DND-41 (cell line): ENCODE measurements at regions not wholly inside any gene's neighbourhood (a gene's known extent, or its start where the extent isn't known, plus 50 kb on each side); places are given as distances from the start of the nearest gene placed in this dataset.
"Not testable (repeated sequence)": the region's sequence is repeated elsewhere in the genome, so short reads cannot be mapped to it uniquely, and the experiment has no call there.

Source experiments
- ATAC-seq: fragments of 200-7000 bp; cut with Tn5 transposase; 3 replicates; pipeline ENCODE4 v1.9.1; 2021; ENCODE audit warnings: low read depth; ENCODE audit not compliant: insufficient read depth
- DNase-seq: peaks from one replicate; pipeline ENCODE4 v3.0.0-alpha.2; 2020
- H2AFZ ChIP-seq: 2 replicates; pipeline ENCODE4 v1.6.0; 2012; ENCODE audit warnings: low read depth, low read length
- H3K27ac ChIP-seq: 2 replicates; pipeline ENCODE4 v1.5.1; 2012; ENCODE audit warnings: low read length, inconsistent platforms
- H3K27me3 ChIP-seq: fragments of 200-600 bp; sonication (generic); 2 replicates; pipeline ENCODE4 v1.6.0; 2012; ENCODE audit warnings: low read length, mild to moderate bottlenecking, inconsistent platforms; ENCODE audit not compliant: insufficient read depth, poor library complexity
- H3K36me3 ChIP-seq: 2 replicates; pipeline ENCODE4 v1.5.1; 2012; ENCODE audit warnings: low read length, inconsistent platforms; ENCODE audit not compliant: insufficient read depth
- H3K4me1 ChIP-seq: 2 replicates; pipeline ENCODE4 v1.5.1; 2012; ENCODE audit warnings: mild to moderate bottlenecking, low read length; ENCODE audit not compliant: insufficient read depth
- H3K4me2 ChIP-seq: 2 replicates; pipeline ENCODE4 v1.6.0; 2012; ENCODE audit warnings: mild to moderate bottlenecking, moderate library complexity, low read length, inconsistent platforms; ENCODE audit not compliant: insufficient read depth
- H3K4me3 ChIP-seq, 2 experiments: fragments of 200-600 bp in 1 of 2; shearing (Covaris generic) in 1 of 2; 2 replicates each; pipeline ENCODE4 v1.5.1; 2012 to 2016; ENCODE audit warnings: inconsistent platforms in 2 of 2, low read length in 2 of 2, mild to moderate bottlenecking in 2 of 2, low read depth in 1 of 2, moderate library complexity in 1 of 2
- H3K79me2 ChIP-seq: 2 replicates; pipeline ENCODE4 v1.6.0; 2012; ENCODE audit warnings: low read length, inconsistent platforms; ENCODE audit not compliant: insufficient read depth
- H3K9ac ChIP-seq: 2 replicates; pipeline ENCODE4 v1.6.0; 2012; ENCODE audit warnings: low read depth, mild to moderate bottlenecking, inconsistent platforms, low read length, moderate library complexity
- H3K9me3 ChIP-seq: 2 replicates; pipeline ENCODE4 v1.5.1; 2012; ENCODE audit warnings: low read length, moderate library complexity, mild to moderate bottlenecking, inconsistent platforms; ENCODE audit not compliant: insufficient read depth, severe bottlenecking
- H4K20me1 ChIP-seq: 2 replicates; pipeline ENCODE4 v1.6.0; 2012; ENCODE audit warnings: low read length; ENCODE audit not compliant: insufficient read depth
- CTCF ChIP-seq: IDR thresholded peaks from 2 replicates; pipeline ENCODE4 v1.5.1; 2012; ENCODE audit warnings: borderline replicate concordance, low read length, moderate library complexity, mild to moderate bottlenecking; ENCODE audit not compliant: poor library complexity, severe bottlenecking; ENCODE audit errors: extremely low read depth
- EZH2 ChIP-seq: IDR thresholded peaks from 3 replicates; pipeline ENCODE4 v1.6.1; 2012; ENCODE audit warnings: borderline replicate concordance, low read depth, mild to moderate bottlenecking, moderate library complexity, low read length, inconsistent platforms; ENCODE audit not compliant: severe bottlenecking

DNA sequence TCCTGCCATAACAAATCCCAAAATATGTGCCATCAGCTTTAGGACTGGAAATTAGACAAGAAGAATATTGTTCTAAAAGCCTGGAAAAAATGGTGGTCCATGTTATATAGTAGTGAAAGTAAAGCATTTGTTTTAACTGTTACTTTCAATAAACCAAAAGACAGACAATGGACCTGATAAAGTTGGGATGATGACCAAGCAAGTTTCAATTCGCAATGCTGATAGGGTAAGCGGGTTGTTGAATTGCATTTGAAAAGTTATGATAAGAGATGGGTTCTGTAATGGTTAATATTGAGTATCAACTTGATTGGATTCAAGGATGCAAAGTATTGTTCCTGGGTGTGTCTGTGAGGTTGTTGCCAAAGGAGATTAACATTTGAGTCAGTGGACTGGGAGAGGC is 131.9 kb upstream of the ZC3H12C start:
- H3K27me3 ChIP-seq, result no peaks in the 10 kb centered on the region
- no peaks in the 10 kb centered on the region for H3K36me3 ChIP-seq
- no peaks in the 10 kb centered on the region for H4K20me1 ChIP-seq
- TF ChIP-seq EZH2 (no peak), CTCF (no peak)
- no peaks in the 10 kb centered on the region for H3K9me3 ChIP-seq
- DNase-seq (no peak), ATAC-seq (no peak)
- no peaks in the 10 kb centered on the region for H3K79me2 ChIP-seq
- H3K4me3 ChIP-seq, result no peak overlapping the region
- no peak overlapping the region for H3K9ac ChIP-seq
- no peaks in the 10 kb centered on the region for H3K4me1 ChIP-seq
- H3K4me2 ChIP-seq, result no peak overlapping the region
- H2AFZ ChIP-seq, result no peak overlapping the region
- H3K27ac ChIP-seq, result no peak overlapping the region

DNA sequence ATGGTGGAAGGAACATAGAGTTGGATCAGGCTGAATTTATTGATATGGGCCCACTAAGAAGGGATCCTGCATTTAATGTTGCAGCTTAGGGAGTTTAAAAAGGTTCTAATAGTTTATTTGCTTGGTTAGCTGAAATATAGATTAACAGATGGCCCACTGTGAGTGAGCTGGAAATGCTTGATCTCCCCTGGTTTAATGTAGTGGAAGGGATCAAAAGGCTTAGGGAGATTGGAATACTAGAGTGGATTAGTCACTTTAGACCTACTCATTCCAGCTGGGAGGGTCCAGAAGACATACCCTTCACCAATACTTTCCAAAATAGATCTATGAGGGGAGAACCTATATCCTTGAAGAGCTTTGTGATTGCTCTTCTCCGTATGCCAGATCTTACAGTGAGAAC is 130.1 kb upstream of the ZC3H12C start:
- Histone ChIP-seq H3K9ac (no peak overlapping the region), H4K20me1 (no peaks in the 10 kb centered on the region), H3K36me3 (no peaks in the 10 kb centered on the region), H3K9me3 (no peaks in the 10 kb centered on the region), H3K4me2 (no peak overlapping the region), H2AFZ (no peak overlapping the region), H3K4me3 (no peak overlapping the region), H3K4me1 (no peaks in the 10 kb centered on the region), H3K27me3 (no peaks in the 10 kb centered on the region), H3K79me2 (no peaks in the 10 kb centered on the region), H3K27ac (no peak overlapping the region)
- ATAC-seq, result no peak
- TF ChIP-seq EZH2 (no peak), CTCF (no peak)
- no peak for DNase-seq

- Histone ChIP-seq H3K4me2 (no peak overlapping the region), H3K9me3 (no peaks in the 10 kb centered on the region)
Observed at GRCh38 chr11:109964487-109964886, 128.7 kb upstream of the ZC3H12C start.

GRCh38 chr11:109965445-109965844 is 127.7 kb upstream of the ZC3H12C start:
- not testable (repeated sequence) for ATAC-seq, H3K4me1 ChIP-seq

More at GRCh38 chr11:109964487-109964886, 128.7 kb upstream of the ZC3H12C start:
- H4K20me1 ChIP-seq, result no peaks in the 10 kb centered on the region
- ATAC-seq (no peak), DNase-seq (no peak)
- no peak for TF ChIP-seq CTCF
- no peak for TF ChIP-seq EZH2
- H3K4me1 ChIP-seq, result no peaks in the 10 kb centered on the region
- no peak overlapping the region for H3K27ac ChIP-seq
- H3K4me3 ChIP-seq, result no peak overlapping the region
- H2AFZ ChIP-seq, result no peak overlapping the region
- no peak overlapping the region for H3K9ac ChIP-seq
- H3K36me3 ChIP-seq, result no peaks in the 10 kb centered on the region
- H3K27me3 ChIP-seq, result no peaks in the 10 kb centered on the region
- no peaks in the 10 kb centered on the region for H3K79me2 ChIP-seq

DNA sequence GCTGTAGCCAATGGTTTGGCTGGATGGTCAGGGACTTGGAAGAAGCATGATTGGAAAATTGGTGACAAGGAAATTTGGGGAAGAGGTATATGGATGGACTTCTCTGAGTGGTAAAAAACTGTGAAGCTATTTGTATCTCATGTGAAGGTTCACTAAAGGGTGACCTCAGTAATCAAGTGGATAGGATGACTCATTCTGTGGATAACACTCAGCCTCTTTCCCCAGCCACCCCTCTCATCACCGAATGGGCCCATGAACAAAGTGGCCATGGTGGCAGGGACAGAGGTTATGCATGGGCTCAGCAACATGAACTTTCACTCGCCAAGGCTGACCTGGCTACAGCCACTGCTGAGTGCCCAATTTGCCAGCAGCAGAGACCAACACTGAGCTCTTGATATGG is 127.3 kb upstream of the ZC3H12C start:
- not testable (repeated sequence) for H2AFZ ChIP-seq, H3K9me3 ChIP-seq, H3K4me1 ChIP-seq, H3K79me2 ChIP-seq, ATAC-seq, H3K4me3 ChIP-seq, DNase-seq, H3K36me3 ChIP-seq, H3K27me3 ChIP-seq, H4K20me1 ChIP-seq, H3K27ac ChIP-seq, H3K4me2 ChIP-seq, H3K9ac ChIP-seq

More at GRCh38 chr11:109965445-109965844, 127.7 kb upstream of the ZC3H12C start:
- not testable (repeated sequence) for DNase-seq, H3K4me3 ChIP-seq, H4K20me1 ChIP-seq, H3K27me3 ChIP-seq, H3K27ac ChIP-seq, H3K9me3 ChIP-seq, H3K79me2 ChIP-seq, H3K9ac ChIP-seq, H3K4me2 ChIP-seq, H3K36me3 ChIP-seq, H2AFZ ChIP-seq

DNA sequence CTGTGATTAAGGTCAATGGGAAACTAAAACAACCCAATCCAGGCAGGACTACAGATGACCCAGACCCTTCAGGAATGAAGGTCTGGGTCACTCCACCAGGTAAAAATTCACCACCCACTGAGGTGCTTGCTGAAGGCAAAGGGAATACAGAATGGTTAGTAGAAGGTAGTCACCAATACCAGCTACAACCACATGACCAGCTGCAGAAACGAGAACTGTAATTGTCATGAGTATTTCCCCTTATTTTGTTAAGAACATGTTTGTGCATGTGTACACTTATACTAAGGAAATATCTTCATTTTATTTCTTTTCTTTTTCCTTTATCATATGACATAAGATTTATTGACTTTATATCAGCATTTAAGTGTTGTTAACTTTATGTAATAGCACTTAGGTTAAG is 126.1 kb upstream of the ZC3H12C start:
- H3K27me3 ChIP-seq, ATAC-seq, H3K4me2 ChIP-seq, H3K9ac ChIP-seq, H4K20me1 ChIP-seq, H3K79me2 ChIP-seq, H3K36me3 ChIP-seq, H3K4me3 ChIP-seq, H2AFZ ChIP-seq, DNase-seq, H3K27ac ChIP-seq, H3K9me3 ChIP-seq: not testable (repeated sequence)
- H3K4me1 ChIP-seq, result peaks cover 14% of the 10 kb centered on the region; the same call in 1 of the 2 replicates
